GM19324 (cell line): ENCODE measurements at regions not wholly inside any gene's neighbourhood (a gene's known extent, or its start where the extent isn't known, plus 50 kb on each side); places are given as distances from the start of the nearest gene placed in this dataset.
A peak's percentile ranks its signal among the peaks of the same experiment; 100 is the strongest.

ENCODE experiments used
- ATAC-seq: cut with Tn5 transposase; IDR thresholded peaks from one replicate; pipeline ENCODE4 v1.9.1; 2021; ENCODE audit warnings: mild to moderate bottlenecking, moderate library complexity; ENCODE audit not compliant: unreplicated experiment, low FRiP score

DNA sequence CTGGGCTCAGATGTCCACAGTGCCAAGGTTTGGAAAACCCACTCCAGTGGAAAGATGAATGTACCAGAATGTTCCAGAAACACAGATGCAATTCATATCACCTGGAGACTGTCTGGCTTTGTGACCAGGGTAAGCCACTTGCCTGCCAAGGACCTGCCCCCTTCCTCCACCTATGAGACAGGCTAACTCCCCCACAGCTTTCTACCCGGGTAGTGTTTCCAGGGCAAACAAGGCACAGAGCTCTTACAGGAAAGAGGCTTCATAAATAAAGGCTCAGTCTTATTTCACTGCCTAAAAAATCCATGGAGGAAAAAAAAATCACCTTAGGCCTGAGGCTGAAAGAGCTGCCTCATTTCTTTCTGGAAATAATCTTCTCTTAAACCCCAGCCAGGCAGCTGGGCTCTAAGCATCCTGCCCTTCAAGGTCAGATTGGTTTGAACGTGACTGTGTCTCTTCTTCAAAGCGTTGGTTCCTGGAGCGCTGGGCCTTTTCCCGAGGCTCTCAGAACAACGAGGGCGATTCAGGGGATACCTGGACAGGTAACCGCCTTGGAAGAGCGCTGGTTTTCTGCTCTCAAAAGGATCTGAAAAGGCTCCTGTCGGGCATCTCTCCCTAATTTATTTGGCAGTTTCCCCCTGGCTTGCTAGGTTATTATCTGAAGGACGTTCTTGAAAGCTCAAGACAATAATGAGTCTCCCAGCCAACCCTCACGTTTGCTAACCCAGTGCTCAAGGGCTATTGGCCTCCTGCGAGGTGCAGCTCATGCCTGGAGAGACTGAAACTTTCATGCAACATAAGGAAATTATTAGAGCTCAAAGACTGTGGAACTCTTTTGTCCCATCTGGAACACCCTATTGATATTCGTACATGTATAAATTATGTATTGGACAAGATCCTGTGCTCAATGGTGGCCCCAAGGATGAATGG, 199.2 kb upstream of the PMEPA1 start:
- ATAC-seq = no peak

DNA sequence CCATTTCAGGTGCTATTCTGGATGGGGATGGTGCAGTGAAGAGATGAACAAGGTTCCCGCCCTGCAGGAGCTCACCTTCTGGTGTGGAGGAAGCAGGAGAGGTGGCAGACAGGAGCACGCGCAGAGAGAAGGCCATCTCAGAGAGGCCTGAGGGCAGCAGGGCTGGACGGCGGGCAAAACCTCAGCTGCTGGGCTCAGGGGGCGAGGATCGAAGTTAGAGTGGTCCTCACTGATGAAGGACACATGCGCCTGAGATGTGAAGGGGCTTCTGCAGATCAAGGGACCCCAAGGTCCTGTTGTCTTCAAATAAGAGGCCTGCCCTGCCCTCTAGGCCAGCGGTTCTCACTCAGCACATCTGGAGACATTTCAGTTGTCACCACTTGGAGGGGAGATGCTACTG, 198.4 kb upstream of the PMEPA1 start:
- no peak for ATAC-seq

- no peak for ATAC-seq
These were observed 197.6 kb upstream of the PMEPA1 start for GRCh38 chr20:57907131-57908000.

- ATAC-seq = no peak
These were observed 195.6 kb upstream of the PMEPA1 start for GRCh38 chr20:57905448-57905847.

- no peak for ATAC-seq
These were observed 194.7 kb upstream of the PMEPA1 start for GRCh38 chr20:57904314-57905105.

DNA sequence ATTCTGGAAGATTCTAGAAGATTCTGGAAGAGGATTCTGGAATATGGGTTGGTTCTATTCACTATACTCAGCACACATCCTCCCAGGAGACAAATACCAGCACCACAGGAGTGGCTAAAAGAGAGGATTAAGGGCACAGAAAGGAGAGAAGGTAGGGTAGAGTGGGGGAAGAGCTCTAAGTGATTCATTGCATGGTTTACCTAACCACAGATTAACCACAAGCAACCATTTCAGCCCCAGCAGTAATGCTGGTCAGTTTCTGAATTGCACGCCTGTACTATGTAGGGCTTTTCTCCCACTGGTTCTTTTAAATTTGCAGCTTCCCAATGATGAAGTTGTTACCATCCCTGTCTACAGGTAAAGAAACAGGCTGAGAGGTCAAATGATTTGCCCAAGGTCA, 192.7 kb upstream of the PMEPA1 start:
- ATAC-seq = peak; percentile 55

- ATAC-seq = no peak
These were observed 191.7 kb upstream of the PMEPA1 start for GRCh38 chr20:57901526-57901925.

- no peak for ATAC-seq
These were observed 190.6 kb upstream of the PMEPA1 start for GRCh38 chr20:57900226-57900905.

- no peak for ATAC-seq
These were observed 189.7 kb upstream of the PMEPA1 start for GRCh38 chr20:57899554-57899953.

- ATAC-seq = no peak
These were observed 188.5 kb upstream of the PMEPA1 start for GRCh38 chr20:57898332-57898731.

- no peak for ATAC-seq
These were observed 188.1 kb upstream of the PMEPA1 start for GRCh38 chr20:57897891-57898290.

GRCh38 chr20:57897156-57897874, 187.5 kb upstream of the PMEPA1 start:
- no peak for ATAC-seq

DNA sequence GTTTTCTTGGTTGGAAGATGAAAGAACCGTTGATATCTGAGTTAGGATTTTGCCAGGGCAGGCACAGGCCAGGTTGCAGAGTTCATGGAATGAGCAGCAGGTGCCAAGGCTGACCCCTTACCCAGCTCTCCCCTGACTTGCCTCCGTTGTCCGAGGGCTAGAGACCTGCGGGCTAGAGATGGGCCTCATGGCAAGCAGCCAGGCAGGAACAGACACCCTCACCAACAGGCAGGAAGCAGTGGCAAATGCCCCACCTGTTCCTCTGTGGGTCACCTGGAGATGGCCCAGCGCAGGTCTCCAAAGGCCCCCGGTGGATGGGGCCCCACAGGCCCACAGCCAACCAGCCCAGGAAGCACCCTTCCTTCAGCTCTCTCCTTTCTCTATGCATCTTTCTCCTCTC, 186.7 kb upstream of the PMEPA1 start:
- no peak for ATAC-seq

- no peak for ATAC-seq
These were observed 186.2 kb upstream of the PMEPA1 start for GRCh38 chr20:57896017-57896416.

DNA sequence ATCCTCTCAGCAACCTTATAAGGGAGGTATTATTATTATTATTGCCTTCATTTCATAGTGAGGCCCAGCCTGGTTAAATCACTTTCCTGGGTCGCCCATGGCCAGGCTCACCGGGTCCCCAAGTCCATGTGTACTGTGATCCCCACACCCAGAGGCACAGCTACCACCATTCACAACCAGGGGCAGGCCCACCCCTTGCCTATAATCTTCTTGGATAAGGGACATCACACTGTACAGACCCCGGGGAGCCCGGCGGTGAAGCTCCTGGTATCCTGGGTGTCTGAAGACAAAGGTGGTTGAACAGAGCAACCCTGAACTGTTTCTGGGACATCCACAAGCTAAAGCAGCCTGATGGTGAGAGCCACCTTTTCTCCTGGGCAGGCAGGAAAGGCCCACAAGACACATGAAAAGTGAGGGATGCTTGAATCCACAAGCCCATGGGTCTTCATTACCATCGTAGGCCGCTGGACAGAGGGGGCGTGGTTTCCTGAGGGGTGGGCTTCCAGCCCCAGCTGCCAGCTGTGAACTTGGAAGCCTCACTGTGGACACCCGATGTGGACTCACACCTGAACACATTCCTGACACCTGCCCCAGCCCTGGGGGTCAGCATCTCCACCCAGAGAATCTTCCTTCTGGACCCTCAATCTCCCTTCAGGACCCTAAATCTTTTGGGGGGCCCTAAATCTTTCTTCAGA, 185.5 kb upstream of the PMEPA1 start:
- no peak for ATAC-seq

GRCh38 chr20:57894522-57894921, 184.7 kb upstream of the PMEPA1 start:
- ATAC-seq = no peak

DNA sequence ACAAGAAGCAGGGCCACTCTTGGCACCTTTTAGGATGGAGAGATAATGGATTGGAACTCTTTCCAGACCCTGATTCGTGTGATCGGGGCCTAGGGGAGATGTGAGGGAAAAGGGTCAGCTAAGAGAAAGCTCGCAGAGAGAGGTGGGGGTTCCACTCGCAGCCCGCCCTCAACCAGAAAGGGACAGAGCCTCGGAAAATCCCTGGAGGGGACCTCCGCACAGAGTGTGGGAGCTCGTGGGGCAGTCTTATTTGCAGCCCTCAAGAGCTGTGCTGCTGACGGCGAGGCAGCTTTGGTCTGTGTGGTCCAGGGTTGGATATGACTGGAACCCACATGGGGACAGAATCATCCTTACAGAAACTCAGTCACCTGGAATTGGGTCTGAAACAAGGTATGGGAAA, 184.3 kb upstream of the PMEPA1 start:
- ATAC-seq = no peak

GRCh38 chr20:57893366-57893999, 183.7 kb upstream of the PMEPA1 start:
- ATAC-seq = no peak
